Prostate gland (tissue), 2 donors: ENCODE measurements at regions not wholly inside any gene's neighbourhood (a gene's known extent, or its start where the extent isn't known, plus 50 kb on each side); places are given as distances from the start of the nearest gene placed in this dataset.

ENCODE experiments used
- CTCF ChIP-seq, 4 experiments: fragments of 200-600 bp in 2 of 4; fragments of 450-650 bp in 2 of 4; sonication (generic) in 2 of 4; IDR thresholded peaks; 1 replicate in 3 of 4; 2 replicates in 1 of 4; pipeline ENCODE4 v1.5.1; 2016 to 2019; ENCODE audit warnings: antibody characterized with exemption in 4 of 4, mild to moderate bottlenecking in 2 of 4, moderate library complexity in 2 of 4
- POLR2A ChIP-seq: fragments of 450-650 bp; IDR thresholded peaks from one replicate; pipeline ENCODE4 v1.6.1; 2016; ENCODE audit warnings: antibody characterized with exemption, mild to moderate bottlenecking

GRCh38 chr4:180448306-180448705, 1794.9 kb upstream of the TENM3 start:
- TF ChIP-seq CTCF (IDR thresholded peaks at IDR 0.05) (no peak), POLR2A (no peak)
